PC-3 (cell line): ENCODE measurements at regions not wholly inside any gene's neighbourhood (a gene's known extent, or its start where the extent isn't known, plus 50 kb on each side); places are given as distances from the start of the nearest gene placed in this dataset.

Source experiments
- EZH2 ChIP-seq: fragments of 300-600 bp; sonication (generic); IDR thresholded peaks from one replicate; pipeline ENCODE4 v1.6.1; 2017; ENCODE audit warnings: antibody characterized with exemption, mild to moderate bottlenecking, low read length; ENCODE audit not compliant: unreplicated experiment
- EZH2phosphoT487 ChIP-seq: fragments of 300-600 bp; sonication (generic); IDR thresholded peaks from 2 replicates; pipeline ENCODE4 v1.6.1; 2018; ENCODE audit warnings: mild to moderate bottlenecking, antibody characterized with exemption, low read length, borderline replicate concordance
- TF ChIP-seq, protein P1 (sequence below): fragments of 300-600 bp; sonication (generic); conservative IDR thresholded peaks from 2 replicates; pipeline ENCODE4 v1.5.1; 2017; ENCODE audit warnings: antibody characterized with exemption, low read depth, mild to moderate bottlenecking, low read length

- TF ChIP-seq, protein P1, sequence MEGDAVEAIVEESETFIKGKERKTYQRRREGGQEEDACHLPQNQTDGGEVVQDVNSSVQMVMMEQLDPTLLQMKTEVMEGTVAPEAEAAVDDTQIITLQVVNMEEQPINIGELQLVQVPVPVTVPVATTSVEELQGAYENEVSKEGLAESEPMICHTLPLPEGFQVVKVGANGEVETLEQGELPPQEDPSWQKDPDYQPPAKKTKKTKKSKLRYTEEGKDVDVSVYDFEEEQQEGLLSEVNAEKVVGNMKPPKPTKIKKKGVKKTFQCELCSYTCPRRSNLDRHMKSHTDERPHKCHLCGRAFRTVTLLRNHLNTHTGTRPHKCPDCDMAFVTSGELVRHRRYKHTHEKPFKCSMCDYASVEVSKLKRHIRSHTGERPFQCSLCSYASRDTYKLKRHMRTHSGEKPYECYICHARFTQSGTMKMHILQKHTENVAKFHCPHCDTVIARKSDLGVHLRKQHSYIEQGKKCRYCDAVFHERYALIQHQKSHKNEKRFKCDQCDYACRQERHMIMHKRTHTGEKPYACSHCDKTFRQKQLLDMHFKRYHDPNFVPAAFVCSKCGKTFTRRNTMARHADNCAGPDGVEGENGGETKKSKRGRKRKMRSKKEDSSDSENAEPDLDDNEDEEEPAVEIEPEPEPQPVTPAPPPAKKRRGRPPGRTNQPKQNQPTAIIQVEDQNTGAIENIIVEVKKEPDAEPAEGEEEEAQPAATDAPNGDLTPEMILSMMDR: no peak
- no peak for TF ChIP-seq EZH2
- TF ChIP-seq EZH2phosphoT487: no peak
These were observed 78.1 kb upstream of the NRXN3 start for GRCh38 chr14:78092040-78092439.
